Karpas-422 (cell line): ENCODE measurements at regions not wholly inside any gene's neighbourhood (a gene's known extent, or its start where the extent isn't known, plus 50 kb on each side); places are given as distances from the start of the nearest gene placed in this dataset.

Source experiments
- DNase-seq: peaks from one replicate; pipeline ENCODE4 v3.0.0-alpha.2; 2015
- H2AFZ ChIP-seq: fragments of 200-600 bp; sonication (generic); 2 replicates; pipeline ENCODE4 v1.6.1; 2014; ENCODE audit warnings: antibody characterized with exemption, low read length, mixed read lengths
- H3K27ac ChIP-seq: fragments of 200-600 bp; sonication (generic); 2 replicates; pipeline ENCODE4 v1.5.1; 2014; ENCODE audit warnings: mild to moderate bottlenecking, low read length, moderate library complexity
- H3K27me3 ChIP-seq: fragments of 200-600 bp; sonication (generic); 2 replicates; pipeline ENCODE4 v1.6.1; 2014; ENCODE audit warnings: low read length, mixed read lengths
- H3K36me3 ChIP-seq: fragments of 200-600 bp; sonication (generic); 2 replicates; pipeline ENCODE4 v1.6.1; 2014; ENCODE audit warnings: low read length, mixed read lengths; ENCODE audit not compliant: insufficient read depth
- H3K4me1 ChIP-seq: fragments of 200-600 bp; sonication (generic); 2 replicates; pipeline ENCODE4 v1.6.1; 2014; ENCODE audit warnings: mild to moderate bottlenecking, low read length, mixed read lengths
- H3K4me2 ChIP-seq: fragments of 200-600 bp; sonication (generic); 2 replicates; pipeline ENCODE4 v1.6.1; 2014; ENCODE audit warnings: low read length, low read depth, mild to moderate bottlenecking; ENCODE audit not compliant: poor library complexity, severe bottlenecking
- H3K4me3 ChIP-seq: fragments of 200-600 bp; sonication (generic); 2 replicates; pipeline ENCODE4 v1.5.1; 2014; ENCODE audit warnings: mild to moderate bottlenecking, antibody characterized with exemption, low read length, mixed read lengths
- H3K79me2 ChIP-seq: fragments of 200-600 bp; sonication (generic); 2 replicates; pipeline ENCODE4 v1.6.1; 2014; ENCODE audit warnings: mild to moderate bottlenecking, low read length, mixed read lengths
- H3K9ac ChIP-seq: fragments of 200-600 bp; sonication (generic); 2 replicates; pipeline ENCODE4 v1.6.0; 2014; ENCODE audit warnings: low read length
- H3K9me2 ChIP-seq: fragments of 200-600 bp; sonication (generic), shearing (Covaris generic); replicated peaks from 2 replicates; pipeline ENCODE4 v1.6.0; 2014; ENCODE audit warnings: mild to moderate bottlenecking, low read length, moderate library complexity; ENCODE audit not compliant: insufficient read depth
- H3K9me3 ChIP-seq: fragments of 300-700, 200-600 bp; sonication (generic); 2 replicates; pipeline ENCODE4 v1.6.1; 2014; ENCODE audit warnings: low read length, mixed read lengths
- H4K20me1 ChIP-seq: fragments of 200-600 bp; sonication (generic); 2 replicates; pipeline ENCODE4 v1.6.1; 2014; ENCODE audit warnings: mild to moderate bottlenecking, antibody characterized with exemption, low read length, low read depth; ENCODE audit not compliant: insufficient read depth

DNA sequence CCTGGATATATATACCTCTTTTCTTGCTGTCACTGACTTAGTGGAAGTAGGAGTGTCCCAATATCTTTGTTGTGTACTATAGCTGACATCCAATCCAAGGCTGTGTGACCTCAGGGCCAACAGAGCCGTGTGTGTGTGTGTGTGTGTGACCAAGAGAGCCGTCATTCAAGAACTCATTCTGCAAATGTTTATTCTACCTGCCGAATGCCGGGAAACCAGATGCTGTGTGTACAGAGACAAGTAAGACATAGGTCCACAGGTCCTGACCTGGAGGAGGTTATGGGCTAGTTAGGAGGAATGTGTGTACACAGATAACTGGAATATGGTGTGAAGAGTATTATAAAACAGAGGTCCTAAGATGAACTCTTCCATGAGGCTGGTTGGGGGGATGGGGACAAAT is 190.0 kb downstream of the DHX35 start:
- H3K9me2 ChIP-seq: no peaks in the 10 kb centered on the region
- no peak for DNase-seq
- no peak overlapping the region for H3K9ac ChIP-seq
- no peaks in the 10 kb centered on the region for H3K79me2 ChIP-seq
- no peaks in the 10 kb centered on the region for H4K20me1 ChIP-seq
- no peaks in the 10 kb centered on the region for H3K27me3 ChIP-seq
- no peaks in the 10 kb centered on the region for H3K36me3 ChIP-seq
- H3K4me3 ChIP-seq: no peak overlapping the region
- no peak overlapping the region for H2AFZ ChIP-seq
- H3K27ac ChIP-seq: no peak overlapping the region
- H3K9me3 ChIP-seq: no peaks in the 10 kb centered on the region
- peaks cover 17% of the 10 kb centered on the region for H3K4me1 ChIP-seq
- H3K4me2 ChIP-seq: no peak overlapping the region

DNA sequence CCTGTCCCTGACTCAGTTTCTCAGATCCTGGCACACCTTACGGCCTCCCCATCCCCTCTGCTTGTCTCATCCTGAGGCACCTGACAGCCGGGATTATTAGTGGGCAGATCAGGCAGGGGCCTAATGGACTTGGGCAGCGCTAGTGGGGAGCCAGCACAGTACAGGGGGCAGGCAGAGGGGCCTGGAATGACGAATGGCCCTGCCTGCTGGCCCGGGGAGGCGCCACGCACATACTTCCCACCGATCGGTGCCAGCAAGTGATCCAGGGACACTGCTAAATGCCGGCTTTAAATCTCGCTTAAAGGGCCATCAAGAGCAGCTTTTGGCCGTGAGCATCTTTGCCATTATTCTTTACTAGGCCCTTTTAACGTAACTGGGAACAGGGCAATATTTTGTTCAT is 188.4 kb downstream of the DHX35 start:
- Histone ChIP-seq H3K9me3 (no peaks in the 10 kb centered on the region), H4K20me1 (no peaks in the 10 kb centered on the region), H3K36me3 (no peaks in the 10 kb centered on the region), H3K9me2 (no peaks in the 10 kb centered on the region), H3K79me2 (no peaks in the 10 kb centered on the region), H3K4me1 (peaks cover 1% of the 10 kb centered on the region), H3K27ac (no peak overlapping the region), H3K27me3 (no peaks in the 10 kb centered on the region), H3K9ac (no peak overlapping the region), H3K4me3 (no peak overlapping the region), H2AFZ (no peak overlapping the region), H3K4me2 (no peak overlapping the region)
- no peak for DNase-seq

DNA sequence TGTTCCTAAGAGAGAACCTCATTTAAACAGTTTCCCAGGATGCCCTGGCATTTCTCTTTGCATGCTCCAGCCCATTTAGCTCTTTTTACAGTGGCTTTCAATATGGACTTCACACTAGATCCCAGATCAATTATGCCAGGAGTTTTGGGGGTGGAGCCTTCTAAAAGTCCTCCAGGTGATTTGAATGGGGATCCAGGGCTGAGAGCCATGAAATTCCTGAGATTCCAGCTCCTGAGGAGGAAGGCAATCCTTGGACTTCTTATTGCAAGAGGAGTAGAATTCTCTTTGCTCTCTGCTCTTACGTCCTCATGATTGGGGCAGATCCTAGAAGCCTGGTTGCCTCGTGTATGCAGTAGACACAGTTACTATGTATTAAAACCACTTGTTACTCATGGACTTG is 184.2 kb downstream of the DHX35 start:
- no peaks in the 10 kb centered on the region for H3K27me3 ChIP-seq
- H3K9me3 ChIP-seq: no peaks in the 10 kb centered on the region
- DNase-seq: no peak
- no peaks in the 10 kb centered on the region for H3K9me2 ChIP-seq
- no peak overlapping the region for H2AFZ ChIP-seq
- H3K4me3 ChIP-seq: no peak overlapping the region
- no peaks in the 10 kb centered on the region for H3K4me1 ChIP-seq
- no peak overlapping the region for H3K4me2 ChIP-seq
- H3K9ac ChIP-seq: no peak overlapping the region
- no peaks in the 10 kb centered on the region for H3K79me2 ChIP-seq
- H3K27ac ChIP-seq: no peak overlapping the region
- no peaks in the 10 kb centered on the region for H4K20me1 ChIP-seq
- no peaks in the 10 kb centered on the region for H3K36me3 ChIP-seq

DNA sequence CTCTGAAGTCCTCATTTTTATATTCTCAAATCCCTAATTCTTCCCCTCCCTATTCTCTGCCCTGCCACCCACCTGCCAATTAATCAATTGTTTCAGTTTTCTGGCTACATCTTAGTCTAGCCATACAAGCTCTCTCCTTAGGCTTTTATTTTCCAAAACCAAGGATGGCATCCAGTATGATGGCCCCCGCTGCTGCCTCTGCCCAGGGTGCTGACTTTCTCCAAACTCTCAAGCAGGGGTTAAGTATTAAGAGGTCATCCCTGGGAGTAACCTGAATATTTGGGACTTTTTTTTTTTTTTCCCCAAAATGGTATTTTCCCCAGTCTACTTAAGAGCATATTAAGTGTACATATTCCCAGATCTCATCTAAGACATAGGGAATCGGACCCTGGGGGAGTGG is 183.8 kb downstream of the DHX35 start:
- H3K79me2 ChIP-seq: no peaks in the 10 kb centered on the region
- no peak overlapping the region for H3K4me2 ChIP-seq
- H3K4me1 ChIP-seq: no peaks in the 10 kb centered on the region
- no peak overlapping the region for H3K27ac ChIP-seq
- no peak overlapping the region for H3K9ac ChIP-seq
- no peak overlapping the region for H3K4me3 ChIP-seq
- no peak for DNase-seq
- no peak overlapping the region for H2AFZ ChIP-seq
- H3K36me3 ChIP-seq: no peaks in the 10 kb centered on the region
- H3K27me3 ChIP-seq: no peaks in the 10 kb centered on the region
- H3K9me3 ChIP-seq: no peaks in the 10 kb centered on the region
- H3K9me2 ChIP-seq: no peaks in the 10 kb centered on the region
- no peaks in the 10 kb centered on the region for H4K20me1 ChIP-seq

DNA sequence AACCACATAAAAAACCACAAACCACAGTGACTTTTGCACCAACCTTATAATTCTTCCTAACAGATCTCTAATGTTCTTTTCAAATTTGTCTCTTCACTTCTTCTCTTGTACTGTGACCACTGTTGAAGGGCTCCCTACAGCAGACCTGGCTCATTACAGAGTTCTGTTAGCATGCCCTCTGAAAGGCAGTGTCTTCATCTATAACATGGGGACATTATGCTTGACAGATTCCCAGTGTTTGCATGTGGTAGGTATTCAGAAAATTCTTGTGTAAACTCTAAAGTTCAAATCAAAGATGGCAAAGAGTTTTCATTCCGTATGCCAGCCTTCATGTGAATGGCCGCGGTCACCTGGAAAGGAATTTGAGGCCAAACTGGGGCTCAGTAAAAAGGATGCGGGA is 182.6 kb downstream of the DHX35 start:
- no peak for DNase-seq
- Histone ChIP-seq H3K36me3 (no peaks in the 10 kb centered on the region), H3K9me3 (no peaks in the 10 kb centered on the region), H3K4me2 (no peak overlapping the region), H4K20me1 (no peaks in the 10 kb centered on the region), H3K4me3 (no peak overlapping the region), H3K9ac (no peak overlapping the region), H3K79me2 (no peaks in the 10 kb centered on the region), H3K9me2 (no peaks in the 10 kb centered on the region), H3K27me3 (no peaks in the 10 kb centered on the region), H3K27ac (no peak overlapping the region), H3K4me1 (no peaks in the 10 kb centered on the region), H2AFZ (no peak overlapping the region)

DNA sequence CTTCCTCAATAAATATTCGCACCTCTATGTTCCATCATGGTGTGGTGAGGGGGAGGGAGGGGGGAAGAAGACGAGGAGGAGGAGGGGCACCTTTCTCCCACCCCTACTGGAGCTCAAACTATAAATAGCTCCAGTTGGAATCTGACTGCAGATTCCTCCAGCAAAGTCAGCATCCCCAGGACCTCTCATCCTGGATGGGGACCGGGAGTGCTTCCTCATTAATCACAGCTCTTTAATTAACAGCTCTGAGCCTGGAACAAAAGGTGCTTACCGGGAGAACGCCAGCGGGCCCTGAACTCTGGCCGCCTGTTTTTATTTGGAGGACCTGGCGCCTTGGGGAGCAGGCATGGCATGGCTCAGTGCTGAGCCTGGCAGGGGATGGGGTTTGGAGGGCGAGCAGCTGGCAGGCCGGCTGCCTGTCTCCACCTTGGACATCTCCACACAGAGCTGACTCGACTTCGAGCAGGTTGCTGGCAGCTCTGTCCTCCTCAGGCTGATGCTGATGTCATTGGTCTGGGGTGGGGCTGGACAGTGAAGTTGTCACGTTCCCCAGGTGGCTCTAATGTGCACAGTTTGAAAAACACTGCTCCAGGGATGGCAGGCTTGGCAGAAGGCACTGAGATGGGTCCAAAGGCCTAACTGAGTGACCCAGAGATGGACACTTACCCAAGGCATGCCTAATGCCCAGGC is 180.4 kb downstream of the DHX35 start:
- H3K9me2 ChIP-seq: no peaks in the 10 kb centered on the region
- H4K20me1 ChIP-seq: no peaks in the 10 kb centered on the region
- no peaks in the 10 kb centered on the region for H3K9me3 ChIP-seq
- no peaks in the 10 kb centered on the region for H3K36me3 ChIP-seq
- H3K27ac ChIP-seq: no peak overlapping the region
- H3K4me3 ChIP-seq: no peak overlapping the region
- H3K4me2 ChIP-seq: no peak overlapping the region
- H3K79me2 ChIP-seq: no peaks in the 10 kb centered on the region
- DNase-seq: no peak
- H3K27me3 ChIP-seq: no peaks in the 10 kb centered on the region
- H3K4me1 ChIP-seq: no peaks in the 10 kb centered on the region
- H2AFZ ChIP-seq: no peak overlapping the region
- no peak overlapping the region for H3K9ac ChIP-seq

DNA sequence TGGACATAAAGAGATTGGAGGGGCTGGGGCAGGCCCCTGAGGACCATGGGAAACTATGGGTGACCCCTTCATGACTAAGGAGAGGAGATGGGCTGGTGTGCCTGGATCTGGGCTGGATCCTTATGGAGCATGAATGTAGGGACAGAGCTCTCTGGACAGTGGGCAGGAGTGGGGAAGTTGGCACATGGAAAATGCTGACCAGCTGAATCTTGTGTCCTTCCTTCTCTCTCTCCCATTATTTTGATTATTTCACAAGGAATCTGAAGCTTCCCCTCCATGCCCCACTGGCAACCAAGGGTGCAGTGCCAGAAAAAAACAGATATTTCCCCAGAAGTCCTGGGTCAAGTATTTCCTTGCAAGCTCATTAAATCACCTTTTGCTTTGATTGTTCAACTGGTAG is 175.2 kb downstream of the DHX35 start:
- no peaks in the 10 kb centered on the region for H3K79me2 ChIP-seq

DNA sequence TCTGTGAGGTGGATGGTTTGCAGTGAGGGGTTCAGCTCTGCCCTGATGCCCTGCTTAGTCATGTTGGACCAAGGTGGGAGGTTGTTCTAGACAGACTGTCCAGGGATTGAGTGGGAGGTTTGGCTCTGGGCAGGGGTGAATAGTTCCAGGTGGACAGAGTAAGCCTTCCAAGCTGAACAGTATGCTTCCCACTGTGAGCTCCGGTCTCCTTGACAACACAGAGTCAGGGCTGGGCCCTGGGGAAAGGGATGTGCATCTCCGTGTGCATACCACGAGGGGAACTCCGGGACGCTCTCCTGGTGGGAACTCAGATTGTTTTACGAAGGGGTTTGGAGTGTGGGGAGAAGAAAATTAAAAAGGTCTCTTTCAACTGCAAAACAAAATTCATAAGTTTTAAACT is 174.7 kb downstream of the DHX35 start:
- Histone ChIP-seq H3K9me3 (no peaks in the 10 kb centered on the region), H3K9ac (no peak overlapping the region), H3K79me2 (no peaks in the 10 kb centered on the region), H3K4me2 (no peak overlapping the region), H3K27me3 (no peaks in the 10 kb centered on the region), H3K36me3 (no peaks in the 10 kb centered on the region), H4K20me1 (no peaks in the 10 kb centered on the region), H3K27ac (no peak overlapping the region), H3K4me3 (no peak overlapping the region), H2AFZ (no peak overlapping the region), H3K9me2 (no peaks in the 10 kb centered on the region), H3K4me1 (no peaks in the 10 kb centered on the region)
- DNase-seq: no peak

More for the DNA sequence above, 175.2 kb downstream of the DHX35 start:
- no peak overlapping the region for H3K9ac ChIP-seq
- no peaks in the 10 kb centered on the region for H3K4me1 ChIP-seq
- no peak overlapping the region for H2AFZ ChIP-seq
- no peaks in the 10 kb centered on the region for H3K9me2 ChIP-seq
- DNase-seq: no peak
- no peak overlapping the region for H3K4me3 ChIP-seq
- H3K27me3 ChIP-seq: no peaks in the 10 kb centered on the region
- H3K9me3 ChIP-seq: no peaks in the 10 kb centered on the region
- no peaks in the 10 kb centered on the region for H3K36me3 ChIP-seq
- no peak overlapping the region for H3K4me2 ChIP-seq
- H4K20me1 ChIP-seq: no peaks in the 10 kb centered on the region
- no peak overlapping the region for H3K27ac ChIP-seq
